ENCODE measurements at regions not wholly inside any gene's neighbourhood (a gene's known extent, or its start where the extent isn't known, plus 50 kb on each side); places are given as distances from the start of the nearest gene placed in this dataset.

DNA sequence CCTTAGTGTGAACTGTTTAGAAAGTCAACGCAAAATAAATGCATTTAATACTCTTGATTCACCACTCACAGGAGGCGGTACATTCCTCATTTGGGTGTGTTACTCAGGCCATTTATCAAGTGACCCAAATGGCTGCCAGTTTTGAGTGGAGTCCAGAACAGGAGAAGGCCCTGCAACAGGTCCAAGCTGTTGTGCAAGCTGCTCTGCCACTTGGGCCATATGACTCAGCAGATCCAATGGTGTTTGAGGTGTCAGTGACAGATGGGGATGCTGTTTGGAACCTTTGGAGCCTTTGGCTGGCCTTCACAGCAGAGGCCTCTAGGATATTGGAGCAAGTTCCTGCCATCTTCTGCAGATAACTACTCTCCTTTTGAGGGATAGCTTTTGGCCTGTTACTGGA lies 609.2 kb downstream of the KCNT2 start:
- no peak for ATAC-seq
- no peaks in the 10 kb centered on the region for H3K36me3 Mint-ChIP-seq
- H3K27ac Mint-ChIP-seq: no peak overlapping the region
- H3K9me3 Mint-ChIP-seq: peaks cover 3% of the 10 kb centered on the region
- no peak overlapping the region for H3K4me3 Mint-ChIP-seq
- no peaks in the 10 kb centered on the region for H3K27me3 Mint-ChIP-seq
- no peaks in the 10 kb centered on the region for H3K4me1 Mint-ChIP-seq

- H3K27ac Mint-ChIP-seq: no peak overlapping the region
- no peak overlapping the region for H3K4me3 Mint-ChIP-seq
Measured at GRCh38 chr1:195981448-195982139, 626.6 kb downstream of the KCNT2 start.

DNA sequence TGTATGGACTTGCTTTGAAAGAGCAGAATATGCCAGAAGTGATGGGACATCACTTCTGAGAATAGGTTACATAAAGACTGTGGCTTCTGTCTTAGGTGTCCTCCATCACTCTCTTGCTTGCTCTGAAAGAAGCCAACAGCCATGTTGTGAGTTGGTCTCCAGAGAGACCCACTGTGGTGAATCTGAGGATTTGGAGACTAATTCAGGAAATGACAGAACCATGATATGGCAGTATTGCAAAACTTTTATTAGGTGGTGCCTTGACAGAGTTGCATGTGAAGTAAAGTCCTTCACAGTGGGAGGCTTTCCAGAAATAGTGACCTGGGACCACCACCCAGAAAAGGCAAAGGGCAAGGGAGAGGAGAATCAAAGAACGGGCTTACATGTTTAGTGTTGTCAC lies 628.6 kb downstream of the KCNT2 start:
- no peak overlapping the region for H3K27ac Mint-ChIP-seq
- H3K9me3 Mint-ChIP-seq: no peaks in the 10 kb centered on the region
- no peaks in the 10 kb centered on the region for H3K27me3 Mint-ChIP-seq
- H3K4me1 Mint-ChIP-seq: no peaks in the 10 kb centered on the region
- no peak for ATAC-seq
- H3K4me3 Mint-ChIP-seq: no peak overlapping the region
- H3K36me3 Mint-ChIP-seq: no peaks in the 10 kb centered on the region

More at GRCh38 chr1:195981448-195982139, 626.6 kb downstream of the KCNT2 start:
- Mint-ChIP-seq H3K27me3 (no peaks in the 10 kb centered on the region), H3K9me3 (no peaks in the 10 kb centered on the region), H3K36me3 (no peaks in the 10 kb centered on the region), H3K4me1 (no peaks in the 10 kb centered on the region)
- no peak for ATAC-seq

GRCh38 chr1:195973311-195973904 lies 634.8 kb downstream of the KCNT2 start:
- Mint-ChIP-seq H3K27me3 (no peaks in the 10 kb centered on the region), H3K9me3 (no peaks in the 10 kb centered on the region), H3K4me3 (no peak overlapping the region), H3K36me3 (no peaks in the 10 kb centered on the region), H3K4me1 (no peaks in the 10 kb centered on the region), H3K27ac (no peak overlapping the region)
- no peak for ATAC-seq

GRCh38 chr1:195971589-195971988 lies 636.7 kb downstream of the KCNT2 start:
- no peaks in the 10 kb centered on the region for H3K9me3 Mint-ChIP-seq
- no peak overlapping the region for H3K27ac Mint-ChIP-seq
- no peaks in the 10 kb centered on the region for H3K36me3 Mint-ChIP-seq
- no peak overlapping the region for H3K4me3 Mint-ChIP-seq
- no peak for ATAC-seq
- H3K27me3 Mint-ChIP-seq: no peaks in the 10 kb centered on the region
- no peaks in the 10 kb centered on the region for H3K4me1 Mint-ChIP-seq

GRCh38 chr1:195970209-195970608 lies 638.0 kb downstream of the KCNT2 start:
- Mint-ChIP-seq H3K27me3 (no peaks in the 10 kb centered on the region), H3K4me1 (no peaks in the 10 kb centered on the region), H3K36me3 (no peaks in the 10 kb centered on the region), H3K27ac (no peak overlapping the region), H3K9me3 (peaks cover 5% of the 10 kb centered on the region), H3K4me3 (no peak overlapping the region)
- ATAC-seq: no peak

- ATAC-seq: no peak
- Mint-ChIP-seq H3K27me3 (no peaks in the 10 kb centered on the region), H3K27ac (no peak overlapping the region), H3K4me3 (no peak overlapping the region), H3K9me3 (peaks cover 5% of the 10 kb centered on the region), H3K36me3 (no peaks in the 10 kb centered on the region), H3K4me1 (no peaks in the 10 kb centered on the region)
Measured at GRCh38 chr1:195965475-195965874, 642.8 kb downstream of the KCNT2 start.

DNA sequence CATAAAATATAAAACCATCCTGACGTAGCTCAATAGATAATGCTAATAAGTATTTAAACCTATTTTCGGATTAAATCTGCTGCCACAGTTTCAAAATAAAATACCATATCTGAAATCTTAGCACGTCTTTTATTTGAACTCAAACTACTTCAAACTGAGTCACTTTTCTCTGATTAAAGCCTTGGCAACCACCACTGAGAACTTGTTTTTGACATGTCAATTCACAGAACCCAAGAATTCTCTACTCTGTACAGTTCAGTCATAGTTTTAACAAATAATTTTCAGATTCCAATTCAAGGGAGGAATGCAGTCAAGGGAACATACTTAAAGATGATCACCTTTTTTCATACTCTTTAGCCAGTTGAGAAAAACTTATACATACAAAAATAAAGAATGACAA lies 643.2 kb downstream of the KCNT2 start:
- Mint-ChIP-seq H3K27me3 (no peaks in the 10 kb centered on the region), H3K4me3 (no peak overlapping the region), H3K36me3 (no peaks in the 10 kb centered on the region), H3K4me1 (no peaks in the 10 kb centered on the region), H3K9me3 (peaks cover 5% of the 10 kb centered on the region), H3K27ac (no peak overlapping the region)
- ATAC-seq: no peak

DNA sequence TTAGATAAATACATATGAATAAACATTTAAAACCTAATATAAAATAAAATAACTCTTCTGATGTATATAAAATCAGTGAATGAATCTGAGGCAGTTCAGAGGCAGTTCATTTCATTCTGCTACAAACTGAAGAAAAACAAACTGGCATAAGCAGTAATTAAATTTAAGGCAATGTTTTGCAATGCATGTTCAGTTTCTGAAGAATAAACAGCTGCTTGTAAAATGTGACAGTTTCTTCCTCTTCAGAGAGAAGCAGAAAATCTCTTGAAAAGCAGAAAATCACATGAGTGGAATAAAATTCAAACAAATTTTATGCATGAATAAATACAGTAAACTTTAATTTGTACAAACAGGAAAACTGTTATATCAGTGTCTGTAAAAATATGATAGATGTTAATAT lies 643.7 kb downstream of the KCNT2 start:
- Mint-ChIP-seq H3K27me3 (no peaks in the 10 kb centered on the region), H3K36me3 (no peaks in the 10 kb centered on the region), H3K4me3 (no peak overlapping the region), H3K27ac (no peak overlapping the region), H3K4me1 (no peaks in the 10 kb centered on the region), H3K9me3 (peaks cover 5% of the 10 kb centered on the region)
- no peak for ATAC-seq

DNA sequence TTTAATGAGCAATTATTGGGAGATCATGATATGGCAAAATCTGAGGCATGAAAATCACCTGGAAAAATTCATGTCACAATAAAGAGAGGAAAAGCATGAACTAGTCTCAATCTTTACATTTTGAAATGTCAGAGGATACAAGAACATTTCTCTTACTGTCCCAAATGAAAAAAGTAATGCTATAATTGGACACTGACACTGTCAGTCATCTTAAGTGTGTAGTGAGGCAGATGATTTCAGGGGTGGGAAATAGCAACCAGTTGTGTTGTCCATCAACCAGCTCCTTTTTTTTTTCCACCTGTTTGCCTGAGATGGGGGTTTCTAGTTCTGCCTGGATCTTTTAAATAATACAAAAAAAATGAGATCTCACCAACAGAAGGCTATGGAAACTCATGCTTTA lies 646.2 kb downstream of the KCNT2 start:
- H3K27ac Mint-ChIP-seq: no peak overlapping the region
- no peak overlapping the region for H3K4me3 Mint-ChIP-seq

GRCh38 chr1:195960580-195960979 lies 647.7 kb downstream of the KCNT2 start:
- no peaks in the 10 kb centered on the region for H3K36me3 Mint-ChIP-seq
- no peaks in the 10 kb centered on the region for H3K27me3 Mint-ChIP-seq
- H3K4me3 Mint-ChIP-seq: no peak overlapping the region
- H3K27ac Mint-ChIP-seq: no peak overlapping the region
- peaks cover 2% of the 10 kb centered on the region for H3K9me3 Mint-ChIP-seq
- H3K4me1 Mint-ChIP-seq: no peaks in the 10 kb centered on the region
- no peak for ATAC-seq

More for the DNA sequence above, 646.2 kb downstream of the KCNT2 start:
- Mint-ChIP-seq H3K4me1 (no peaks in the 10 kb centered on the region), H3K36me3 (no peaks in the 10 kb centered on the region), H3K27me3 (no peaks in the 10 kb centered on the region), H3K9me3 (peaks cover 5% of the 10 kb centered on the region)
- no peak for ATAC-seq

DNA sequence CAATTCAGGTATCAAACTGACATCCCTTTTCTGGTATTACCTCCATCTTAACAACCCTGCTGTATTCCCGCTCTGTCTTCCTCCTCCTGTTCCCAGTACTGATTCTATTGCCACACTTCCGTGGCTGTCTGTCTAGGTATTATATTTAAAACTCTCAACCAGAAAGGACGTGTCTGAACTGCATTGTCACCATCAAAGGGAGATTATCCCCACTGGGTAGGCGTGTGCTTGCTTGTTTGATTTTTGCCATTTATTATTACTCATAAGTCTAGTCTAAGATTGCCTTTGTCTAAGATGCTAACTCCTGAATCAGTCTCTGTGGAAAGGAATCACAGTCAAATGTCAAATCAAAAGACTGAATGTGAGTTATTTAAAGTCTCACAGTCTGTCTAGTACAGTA lies 650.1 kb downstream of the KCNT2 start:
- no peak for ATAC-seq
- no peaks in the 10 kb centered on the region for H3K36me3 Mint-ChIP-seq
- no peaks in the 10 kb centered on the region for H3K9me3 Mint-ChIP-seq
- H3K4me3 Mint-ChIP-seq: no peak overlapping the region
- no peaks in the 10 kb centered on the region for H3K27me3 Mint-ChIP-seq
- no peak overlapping the region for H3K27ac Mint-ChIP-seq
- no peaks in the 10 kb centered on the region for H3K4me1 Mint-ChIP-seq

DNA sequence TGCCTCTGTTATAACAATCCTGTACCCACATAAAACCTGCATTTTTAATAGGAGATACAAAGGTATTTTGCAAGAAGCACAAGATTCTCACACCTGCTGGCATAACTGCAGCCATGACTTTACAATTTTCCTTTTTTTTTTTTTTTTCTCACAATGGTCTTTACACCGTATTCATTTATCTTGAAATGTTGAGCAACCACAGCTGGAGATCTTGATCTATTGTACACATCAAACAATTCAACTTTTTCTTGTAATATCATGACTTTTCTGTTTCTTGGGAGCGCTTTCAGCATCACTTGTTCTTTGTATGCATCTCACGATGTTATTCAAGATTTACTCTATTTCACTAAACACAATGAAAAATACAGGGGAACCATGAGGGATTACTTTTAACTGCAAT lies 651.4 kb downstream of the KCNT2 start:
- no peaks in the 10 kb centered on the region for H3K4me1 Mint-ChIP-seq
- no peak for ATAC-seq
- H3K36me3 Mint-ChIP-seq: no peaks in the 10 kb centered on the region
- H3K4me3 Mint-ChIP-seq: no peak overlapping the region
- no peaks in the 10 kb centered on the region for H3K27me3 Mint-ChIP-seq
- H3K27ac Mint-ChIP-seq: no peak overlapping the region
- no peaks in the 10 kb centered on the region for H3K9me3 Mint-ChIP-seq

- Mint-ChIP-seq H3K9me3 (no peaks in the 10 kb centered on the region), H3K27ac (no peak overlapping the region), H3K36me3 (no peaks in the 10 kb centered on the region), H3K4me3 (no peak overlapping the region), H3K27me3 (no peaks in the 10 kb centered on the region), H3K4me1 (no peaks in the 10 kb centered on the region)
- ATAC-seq: no peak
Measured at GRCh38 chr1:195954848-195955247, 653.4 kb downstream of the KCNT2 start.

- Mint-ChIP-seq H3K9me3 (no peaks in the 10 kb centered on the region), H3K4me3 (no peak overlapping the region), H3K36me3 (no peaks in the 10 kb centered on the region), H3K4me1 (no peaks in the 10 kb centered on the region), H3K27me3 (no peaks in the 10 kb centered on the region), H3K27ac (no peak overlapping the region)
- no peak for ATAC-seq
Measured at GRCh38 chr1:195951313-195951712, 656.9 kb downstream of the KCNT2 start.

DNA sequence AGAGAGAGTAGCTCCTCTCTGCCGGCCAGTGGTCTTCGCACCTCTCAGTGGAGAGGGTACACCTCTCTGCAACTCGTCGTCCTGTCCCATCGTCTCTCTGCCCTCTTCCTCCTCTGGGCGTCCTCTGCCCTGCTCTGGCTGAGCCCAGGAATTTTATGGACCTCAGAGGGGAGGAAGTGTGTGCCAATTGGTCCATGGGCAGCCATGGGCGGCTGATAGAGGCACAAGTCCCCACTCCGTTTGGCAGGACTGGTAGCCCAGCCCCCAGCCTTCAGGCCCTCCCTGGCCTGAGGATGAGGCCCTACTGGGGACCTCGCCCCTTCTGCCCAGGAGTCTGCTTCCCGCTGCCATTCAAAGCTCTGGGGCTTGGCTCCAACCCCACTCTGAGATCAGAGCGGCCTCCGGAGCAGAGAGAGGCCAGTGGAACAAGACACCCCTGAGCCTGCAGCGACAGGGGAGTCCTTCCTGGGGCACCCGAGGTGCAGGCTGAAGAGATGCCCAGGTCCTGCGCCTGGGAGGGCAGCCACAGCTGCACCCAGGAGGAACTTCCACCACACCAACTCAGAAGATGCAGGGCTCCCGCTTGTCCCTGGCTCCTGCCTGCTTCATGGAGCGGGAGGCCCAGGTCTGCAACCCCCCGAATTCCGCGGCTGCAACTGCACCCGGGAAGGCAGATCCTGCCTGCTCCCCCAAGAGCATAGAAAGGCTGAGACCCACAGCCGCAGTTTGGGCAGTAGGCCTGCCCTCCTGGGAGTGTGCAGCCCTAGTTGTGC lies 659.9 kb downstream of the KCNT2 start:
- H3K27me3 Mint-ChIP-seq: no peaks in the 10 kb centered on the region
- no peak overlapping the region for H3K4me3 Mint-ChIP-seq
- ATAC-seq: peak; percentile 16
- H3K36me3 Mint-ChIP-seq: no peaks in the 10 kb centered on the region
- no peaks in the 10 kb centered on the region for H3K4me1 Mint-ChIP-seq
- H3K9me3 Mint-ChIP-seq: no peaks in the 10 kb centered on the region
- H3K27ac Mint-ChIP-seq: no peak overlapping the region

All from stimulated activated memory B cell treated with anti-CD40 and anti-IgM and Interleukin-4, amounts not matched to agents 10 μg/mL and 1 μg/mL and 100 μg/mL, for 72 hours (primary cell).